HUES64 (cell line): ENCODE measurements at regions not wholly inside any gene's neighbourhood (a gene's known extent, or its start where the extent isn't known, plus 50 kb on each side); places are given as distances from the start of the nearest gene placed in this dataset.

Source experiments
- H3K27ac ChIP-seq: 2 replicates; pipeline ENCODE4 v1.7.0; 2013; ENCODE audit warnings: low read depth, low read length, inconsistent platforms
- H3K27me3 ChIP-seq: 2 replicates; pipeline ENCODE4 v1.6.1; 2013; ENCODE audit warnings: mild to moderate bottlenecking, low read length; ENCODE audit not compliant: insufficient read depth
- H3K36me3 ChIP-seq: 2 replicates; pipeline ENCODE4 v1.6.1; 2013; ENCODE audit warnings: mild to moderate bottlenecking, low read length; ENCODE audit not compliant: insufficient read depth
- H3K4me1 ChIP-seq: 2 replicates; pipeline ENCODE4 v1.6.1; 2013; ENCODE audit warnings: mild to moderate bottlenecking, low read length, moderate library complexity; ENCODE audit not compliant: insufficient read depth
- H3K4me3 ChIP-seq: 2 replicates; pipeline ENCODE4 v1.5.1; 2013; ENCODE audit warnings: mild to moderate bottlenecking, low read length, moderate library complexity
- H3K9ac ChIP-seq: 2 replicates; pipeline ENCODE4 v1.6.1; 2013; ENCODE audit warnings: mild to moderate bottlenecking, low read depth, low read length
- H3K9me3 ChIP-seq: 2 replicates; pipeline ENCODE4 v1.6.1; 2013; ENCODE audit warnings: low read depth, low read length; ENCODE audit not compliant: insufficient read depth
- WGBS: fragments of 150-250, 120-280 bp; methylation state at CpG from one replicate; pipeline ENCODE4 v1.1.7; 2013; ENCODE audit warnings: missing lambda C conversion rate; 5-methylcytosine and 5-hydroxymethylcytosine counted together

DNA sequence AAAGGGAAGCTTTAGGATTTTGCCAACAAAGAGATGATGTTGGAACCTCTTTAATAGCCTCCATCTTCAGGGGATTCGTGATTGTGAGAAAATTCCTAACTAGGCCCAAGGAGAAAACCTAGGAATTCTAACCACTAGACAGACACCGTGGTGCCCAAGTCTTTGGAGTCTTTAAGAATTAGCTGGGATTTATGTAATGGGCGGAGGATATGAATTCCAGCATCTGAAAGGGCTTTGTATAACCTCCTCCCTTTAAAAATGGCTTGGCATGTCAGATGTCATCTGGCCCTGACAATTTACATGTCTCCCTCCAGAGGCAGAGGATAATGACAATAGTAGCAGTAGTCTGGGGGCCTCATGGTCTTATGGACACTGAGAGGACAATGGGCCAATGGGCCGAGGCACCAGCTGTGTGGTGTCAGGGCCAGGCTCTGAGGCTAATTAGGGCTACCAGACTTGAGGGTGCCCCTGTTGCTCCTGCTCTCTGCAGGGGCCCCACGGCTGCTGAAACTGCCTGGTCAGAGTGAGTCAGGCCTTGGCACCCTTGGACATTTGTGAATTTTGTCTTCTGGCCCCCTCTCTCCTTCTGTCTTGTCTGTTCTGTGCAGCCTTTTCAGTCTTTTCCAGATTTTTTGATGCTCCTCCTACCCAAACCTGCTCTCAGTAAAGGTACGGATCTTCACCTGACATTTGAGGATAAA is 113.9 kb downstream of the EDN1 start:
- Histone ChIP-seq H3K4me1 (no peaks in the 10 kb centered on the region), H3K36me3 (no peaks in the 10 kb centered on the region), H3K9ac (no peak overlapping the region), H3K27ac (no peak overlapping the region), H3K27me3 (no peaks in the 10 kb centered on the region), H3K9me3 (no peaks in the 10 kb centered on the region), H3K4me3 (no peak overlapping the region)
- 94% methylated on average over 6 of the region's 6 CpGs for WGBS

DNA sequence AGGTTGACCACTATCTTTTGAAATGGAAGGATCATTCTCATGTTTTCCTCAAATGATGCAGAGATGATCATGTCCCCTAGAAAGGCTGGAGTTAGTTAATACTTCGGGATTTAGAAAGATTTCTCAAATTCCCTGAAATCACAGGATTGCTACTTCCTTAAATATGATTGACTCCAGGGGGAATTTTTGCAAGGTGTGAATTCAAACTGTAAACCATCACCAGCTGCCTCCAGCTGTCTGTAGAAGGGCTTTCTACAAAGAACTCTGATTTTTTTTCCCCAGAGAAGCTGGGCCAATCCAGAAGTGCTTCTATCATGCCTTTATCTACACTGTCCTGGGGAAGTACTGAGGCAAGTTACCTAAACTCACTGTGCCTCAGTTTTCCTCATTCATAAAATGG is 114.5 kb downstream of the EDN1 start:
- WGBS = 0% methylated on average over 1 of the region's 1 CpG
- Histone ChIP-seq H3K4me3 (no peak overlapping the region), H3K9me3 (no peaks in the 10 kb centered on the region), H3K27me3 (no peaks in the 10 kb centered on the region), H3K4me1 (no peaks in the 10 kb centered on the region), H3K27ac (no peak overlapping the region), H3K9ac (no peak overlapping the region), H3K36me3 (no peaks in the 10 kb centered on the region)

DNA sequence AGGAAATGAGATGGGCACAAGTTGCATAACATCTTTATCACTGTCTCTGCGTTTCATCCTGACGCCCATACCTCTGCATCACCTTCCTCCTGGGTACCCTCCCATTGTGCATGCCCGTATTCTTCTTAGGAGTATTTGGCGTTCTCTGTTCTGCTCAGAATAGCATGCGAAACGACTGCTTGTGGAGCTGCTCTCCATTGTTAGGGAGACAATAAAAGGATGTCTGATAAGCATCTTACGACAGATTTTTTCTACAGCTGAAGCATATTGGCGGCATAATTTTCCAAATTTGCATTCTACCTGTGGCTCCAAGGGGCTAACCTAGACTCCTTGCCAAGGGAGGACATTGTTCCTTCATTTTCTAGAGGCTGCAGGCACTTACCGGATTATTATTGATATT is 118.6 kb downstream of the EDN1 start:
- Histone ChIP-seq H3K27ac (no peak overlapping the region), H3K36me3 (no peaks in the 10 kb centered on the region), H3K27me3 (no peaks in the 10 kb centered on the region), H3K9me3 (no peaks in the 10 kb centered on the region), H3K4me1 (no peaks in the 10 kb centered on the region), H3K9ac (no peak overlapping the region), H3K4me3 (no peak overlapping the region)
- WGBS = 92% methylated on average over 9 of the region's 9 CpGs

DNA sequence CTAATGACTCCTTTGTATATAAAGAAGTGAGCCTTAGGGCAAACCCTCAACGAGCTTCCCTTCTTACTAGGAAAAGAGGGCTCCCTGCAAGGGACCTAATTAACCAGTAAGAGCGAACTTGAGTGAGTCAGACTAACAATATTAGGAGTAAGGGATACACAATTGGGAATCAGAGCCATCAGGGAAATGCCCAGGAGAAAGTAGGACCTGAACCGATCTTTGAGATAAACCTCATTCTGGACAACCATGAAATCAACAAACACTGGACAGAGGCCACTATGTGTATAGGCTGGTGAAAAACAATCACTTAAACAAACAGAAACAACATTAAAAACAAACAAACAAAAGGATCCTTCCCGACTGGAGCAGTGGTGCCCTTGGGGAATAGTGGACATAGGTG is 120.8 kb downstream of the EDN1 start:
- Histone ChIP-seq H3K9ac (no peak overlapping the region), H3K36me3 (no peaks in the 10 kb centered on the region), H3K27me3 (no peaks in the 10 kb centered on the region), H3K9me3 (no peaks in the 10 kb centered on the region), H3K4me1 (no peaks in the 10 kb centered on the region), H3K27ac (no peak overlapping the region), H3K4me3 (no peak overlapping the region)
- 65% methylated on average over 4 of the region's 4 CpGs for WGBS

DNA sequence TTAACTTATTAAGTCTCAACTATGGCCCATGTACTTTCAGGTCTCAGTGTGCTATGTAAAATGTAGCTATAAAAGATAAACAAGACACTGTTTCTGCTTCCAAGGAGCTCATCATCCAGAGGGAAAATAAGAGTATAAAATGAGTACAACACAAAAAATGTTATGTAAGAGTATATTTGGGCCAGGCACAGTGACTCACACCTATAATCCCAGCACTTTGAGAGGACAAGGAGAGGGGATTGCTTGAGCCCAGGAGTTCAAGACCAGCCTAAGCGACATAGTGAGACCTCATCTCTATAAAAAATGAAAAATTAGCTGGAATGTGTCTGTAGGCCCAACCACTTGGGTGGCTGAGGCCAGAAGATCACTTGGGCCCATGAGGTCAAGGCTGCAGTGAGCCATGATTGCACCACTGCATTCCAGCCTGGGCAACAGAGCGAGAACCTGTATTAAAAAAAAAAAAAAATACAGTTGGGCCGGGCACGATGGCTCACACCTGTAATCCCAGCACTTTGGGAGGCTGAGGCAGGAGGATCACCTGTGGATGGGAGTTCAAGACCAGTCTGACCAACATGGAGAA is 124.0 kb downstream of the EDN1 start:
- no peak overlapping the region for H3K4me3 ChIP-seq
- no peaks in the 10 kb centered on the region for H3K4me1 ChIP-seq
- 96% methylated on average over 4 of the region's 4 CpGs for WGBS
- H3K9ac ChIP-seq = no peak overlapping the region
- H3K27me3 ChIP-seq = no peaks in the 10 kb centered on the region
- H3K27ac ChIP-seq = no peak overlapping the region
- no peaks in the 10 kb centered on the region for H3K36me3 ChIP-seq
- H3K9me3 ChIP-seq = no peaks in the 10 kb centered on the region; the same call in 1 of the 2 replicates

DNA sequence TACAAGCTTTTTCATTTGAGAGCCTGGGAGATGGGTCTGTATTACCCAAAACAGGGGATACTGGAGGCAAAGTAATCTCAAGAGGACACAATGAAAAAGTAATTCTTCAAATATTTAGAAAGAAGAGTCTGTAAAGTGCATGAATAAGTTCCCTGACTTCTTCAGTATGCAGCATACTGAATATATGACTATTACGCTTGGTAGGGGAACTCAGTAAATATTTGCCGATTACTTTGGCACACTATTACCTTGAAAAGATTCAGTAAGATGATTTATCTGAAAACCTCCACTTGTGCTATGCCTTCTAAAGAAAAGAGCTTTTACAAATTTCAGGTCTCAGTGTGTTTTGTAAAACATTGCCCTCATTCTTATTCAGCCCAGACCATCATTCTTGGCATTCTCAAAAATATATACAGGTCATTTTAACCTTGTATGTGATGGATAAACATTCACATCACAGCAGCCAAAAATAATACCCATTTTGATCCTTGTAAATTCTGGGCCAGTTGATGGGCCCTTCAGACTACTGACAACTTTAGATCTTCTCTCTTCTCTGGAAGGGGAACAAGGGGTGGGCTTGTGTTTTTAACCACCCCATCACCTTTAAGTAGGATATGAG is 125.9 kb downstream of the EDN1 start:
- 100% methylated on average over 2 of the region's 2 CpGs for WGBS
- Histone ChIP-seq H3K27me3 (no peaks in the 10 kb centered on the region), H3K4me3 (no peak overlapping the region), H3K27ac (no peak overlapping the region), H3K9me3 (no peaks in the 10 kb centered on the region; the same call in 1 of the 2 replicates), H3K36me3 (no peaks in the 10 kb centered on the region), H3K4me1 (no peaks in the 10 kb centered on the region), H3K9ac (no peak overlapping the region)

DNA sequence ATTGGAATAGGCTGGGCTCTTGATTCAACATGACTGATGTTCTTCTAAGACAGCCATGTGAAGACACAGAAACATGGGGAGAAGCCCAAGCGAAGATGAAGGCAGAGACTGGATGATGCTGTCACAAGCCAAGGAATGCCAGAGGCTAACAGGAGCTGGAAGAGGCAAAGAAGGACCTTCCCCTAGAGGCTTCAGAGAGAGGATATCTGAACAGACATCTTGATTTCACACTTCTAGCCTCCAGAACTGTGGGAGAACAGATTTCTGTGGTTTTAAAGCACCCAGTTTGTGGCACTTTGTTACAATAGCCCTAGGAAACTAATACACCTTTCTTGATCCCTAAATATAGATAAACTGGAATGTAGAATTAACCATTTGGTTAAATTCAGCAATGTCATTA is 127.0 kb downstream of the EDN1 start:
- Histone ChIP-seq H3K9me3 (no peaks in the 10 kb centered on the region; the same call in 1 of the 2 replicates), H3K9ac (no peak overlapping the region), H3K27ac (no peak overlapping the region), H3K27me3 (no peaks in the 10 kb centered on the region), H3K36me3 (no peaks in the 10 kb centered on the region), H3K4me3 (no peak overlapping the region), H3K4me1 (no peaks in the 10 kb centered on the region)
- 92% methylated on average over 1 of the region's 1 CpG for WGBS

DNA sequence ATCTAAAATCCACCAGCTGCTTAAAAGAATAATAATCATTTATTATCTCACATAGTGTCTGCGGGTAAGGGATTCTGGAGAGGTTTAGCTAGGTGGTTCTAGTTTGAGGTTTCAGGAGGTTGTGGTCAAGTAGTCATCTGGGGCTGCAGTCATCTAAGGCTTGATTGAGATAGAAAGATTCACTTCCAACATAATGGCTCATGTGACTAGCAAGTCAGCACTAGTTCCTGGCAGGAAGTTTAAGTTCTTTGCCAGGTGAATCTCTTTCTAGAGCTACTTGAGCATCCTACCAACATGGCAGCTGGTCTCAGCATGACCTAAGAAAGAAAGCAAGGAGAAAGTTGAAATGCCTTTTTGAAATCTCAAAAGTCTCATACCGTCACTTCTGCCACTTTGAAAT is 128.8 kb downstream of the EDN1 start:
- Histone ChIP-seq H3K4me1 (no peaks in the 10 kb centered on the region), H3K9me3 (no peaks in the 10 kb centered on the region; the same call in 1 of the 2 replicates), H3K36me3 (no peaks in the 10 kb centered on the region), H3K27me3 (no peaks in the 10 kb centered on the region), H3K9ac (no peak overlapping the region), H3K4me3 (no peak overlapping the region), H3K27ac (no peak overlapping the region)
- WGBS = 90% methylated on average over 2 of the region's 2 CpGs

DNA sequence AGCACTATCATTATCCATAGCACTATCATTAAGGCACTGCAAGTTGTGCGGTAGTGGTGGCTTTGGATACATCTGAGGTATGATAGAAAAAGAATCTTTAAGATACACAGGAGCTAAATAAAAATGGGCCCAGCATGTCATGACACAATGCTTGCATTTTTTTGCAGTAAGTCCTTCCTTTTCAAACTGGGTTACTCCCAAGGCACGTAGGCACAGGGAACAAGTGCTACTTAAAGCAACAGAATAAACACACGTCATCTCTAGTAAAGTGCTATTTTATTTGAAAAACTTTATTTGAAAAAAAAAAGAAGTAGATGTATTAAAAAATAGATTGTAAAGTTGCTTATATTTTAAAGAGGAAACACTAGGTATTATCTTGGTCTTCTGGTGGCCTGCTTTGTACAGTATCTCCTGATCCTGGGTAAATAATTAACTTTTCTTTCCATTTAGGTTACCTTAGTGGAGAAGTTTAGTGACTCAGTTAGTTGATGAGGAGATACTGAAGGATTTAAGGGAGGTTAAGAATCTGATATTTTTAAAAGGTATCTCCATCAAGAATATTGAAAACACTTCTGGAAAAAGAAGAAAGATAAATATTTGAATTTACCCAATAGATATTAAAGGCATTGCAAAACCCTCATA is 129.6 kb downstream of the EDN1 start:
- Histone ChIP-seq H3K4me1 (no peaks in the 10 kb centered on the region), H3K9ac (no peak overlapping the region), H3K36me3 (no peaks in the 10 kb centered on the region), H3K9me3 (no peaks in the 10 kb centered on the region; the same call in 1 of the 2 replicates), H3K27me3 (no peaks in the 10 kb centered on the region), H3K27ac (no peak overlapping the region), H3K4me3 (no peak overlapping the region)
- 93% methylated on average over 2 of the region's 3 CpGs for WGBS

DNA sequence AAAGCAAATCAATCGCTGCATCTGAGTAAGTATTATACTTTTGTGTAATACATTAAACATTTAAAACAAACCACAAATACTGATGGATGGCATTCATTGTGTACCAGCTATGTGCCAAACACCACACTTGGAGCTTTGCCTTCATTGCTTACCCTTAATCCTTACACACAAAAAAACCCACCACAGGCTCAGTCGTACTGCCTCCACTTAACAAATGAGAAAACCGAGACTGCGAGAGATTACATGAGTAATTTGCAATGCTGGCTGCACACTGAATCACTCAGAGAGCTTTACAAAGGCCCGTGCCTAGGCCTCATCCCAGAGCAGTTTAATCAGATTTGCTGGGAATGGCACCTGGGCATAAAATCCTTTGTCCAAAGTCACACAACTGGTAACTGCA is 130.5 kb downstream of the EDN1 start:
- WGBS = 89% methylated on average over 4 of the region's 5 CpGs
- H3K27ac ChIP-seq = no peak overlapping the region
- 0 out of 2 replicates have a peak, but pooled peaks cover 1% of the 10 kb centered on the region for H3K4me1 ChIP-seq
- no peak overlapping the region for H3K4me3 ChIP-seq
- no peaks in the 10 kb centered on the region for H3K27me3 ChIP-seq
- no peaks in the 10 kb centered on the region; the same call in 1 of the 2 replicates for H3K9me3 ChIP-seq
- H3K9ac ChIP-seq = no peak overlapping the region
- no peaks in the 10 kb centered on the region for H3K36me3 ChIP-seq

DNA sequence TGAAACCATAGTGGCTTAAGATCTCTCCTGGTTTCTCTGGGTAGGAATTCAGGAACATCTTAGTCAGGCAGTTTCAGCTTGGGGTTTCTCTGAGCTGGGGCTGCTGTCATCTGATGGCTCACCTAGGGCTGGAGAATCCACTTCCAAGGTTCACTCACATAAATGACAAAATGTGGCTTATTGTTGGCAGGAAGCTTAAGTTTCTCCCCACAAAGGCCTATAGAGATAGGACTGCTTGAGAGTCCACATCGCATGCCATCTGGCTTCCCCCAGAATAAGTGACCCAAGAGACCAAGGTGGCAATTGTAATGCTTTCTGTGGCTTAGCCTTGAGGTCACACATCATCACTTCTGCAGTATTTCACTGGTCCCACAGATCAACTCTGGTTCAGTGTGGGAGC is 131.4 kb downstream of the EDN1 start:
- no peak overlapping the region for H3K9ac ChIP-seq
- no peak overlapping the region for H3K4me3 ChIP-seq
- peaks cover 10% of the 10 kb centered on the region for H3K4me1 ChIP-seq
- no peaks in the 10 kb centered on the region for H3K36me3 ChIP-seq
- no peaks in the 10 kb centered on the region; the same call in 1 of the 2 replicates for H3K9me3 ChIP-seq
- WGBS = 88% methylated on average over 1 of the region's 1 CpG
- no peaks in the 10 kb centered on the region for H3K27me3 ChIP-seq
- H3K27ac ChIP-seq = no peak overlapping the region
